ENCODE measurements at regions not wholly inside any gene's neighbourhood (a gene's known extent, or its start where the extent isn't known, plus 50 kb on each side); places are given as distances from the start of the nearest gene placed in this dataset.

DNA sequence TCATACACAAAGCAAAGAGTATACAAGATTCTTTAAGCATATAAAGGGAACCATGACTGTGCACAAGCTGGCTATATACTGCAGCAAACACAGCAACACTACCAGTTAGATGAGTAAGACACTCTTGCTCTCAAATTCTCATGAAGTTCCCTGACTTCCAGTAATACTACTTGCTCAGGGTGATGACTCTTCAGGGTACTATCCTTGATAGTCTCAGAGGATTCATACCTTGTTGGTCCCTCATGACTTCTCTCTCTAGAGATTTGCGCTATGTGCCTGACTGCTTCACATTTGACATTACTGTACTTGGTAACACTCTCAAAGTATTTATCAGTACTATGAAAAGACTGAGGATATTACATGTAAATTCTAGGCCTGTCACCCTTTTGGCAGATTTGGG lies 159.8 kb upstream of the ZRANB2 start:
- TF ChIP-seq ZNF274 (IDR thresholded peaks at IDR 0.05; ENCODE audit: low read length) (no peak), ZNF274 (tag by site-specific recombination; IDR thresholded peaks at IDR 0.05; ENCODE audit: borderline replicate concordance) (no peak), YY1 (tag by site-specific recombination; IDR thresholded peaks at IDR 0.05) (no peak), ZNF24 (tag by site-specific recombination; IDR thresholded peaks at IDR 0.05) (no peak), CTCF (tag by site-specific recombination; IDR thresholded peaks at IDR 0.05) (no peak), ZNF140 (tag by site-specific recombination; IDR thresholded peaks at IDR 0.05) (no peak), ZNF596 (tag by site-specific recombination; IDR thresholded peaks at IDR 0.05) (no peak), ZNF510 (tag by site-specific recombination; IDR thresholded peaks at IDR 0.05; ENCODE audit: insufficient replicate concordance) (no peak), ZNF521 (tag by site-specific recombination; IDR thresholded peaks at IDR 0.05) (no peak), ZFP3 (tag by site-specific recombination; IDR thresholded peaks at IDR 0.05; ENCODE audit: low read depth) (no peak)
- TF ChIP-seq, protein P1, sequence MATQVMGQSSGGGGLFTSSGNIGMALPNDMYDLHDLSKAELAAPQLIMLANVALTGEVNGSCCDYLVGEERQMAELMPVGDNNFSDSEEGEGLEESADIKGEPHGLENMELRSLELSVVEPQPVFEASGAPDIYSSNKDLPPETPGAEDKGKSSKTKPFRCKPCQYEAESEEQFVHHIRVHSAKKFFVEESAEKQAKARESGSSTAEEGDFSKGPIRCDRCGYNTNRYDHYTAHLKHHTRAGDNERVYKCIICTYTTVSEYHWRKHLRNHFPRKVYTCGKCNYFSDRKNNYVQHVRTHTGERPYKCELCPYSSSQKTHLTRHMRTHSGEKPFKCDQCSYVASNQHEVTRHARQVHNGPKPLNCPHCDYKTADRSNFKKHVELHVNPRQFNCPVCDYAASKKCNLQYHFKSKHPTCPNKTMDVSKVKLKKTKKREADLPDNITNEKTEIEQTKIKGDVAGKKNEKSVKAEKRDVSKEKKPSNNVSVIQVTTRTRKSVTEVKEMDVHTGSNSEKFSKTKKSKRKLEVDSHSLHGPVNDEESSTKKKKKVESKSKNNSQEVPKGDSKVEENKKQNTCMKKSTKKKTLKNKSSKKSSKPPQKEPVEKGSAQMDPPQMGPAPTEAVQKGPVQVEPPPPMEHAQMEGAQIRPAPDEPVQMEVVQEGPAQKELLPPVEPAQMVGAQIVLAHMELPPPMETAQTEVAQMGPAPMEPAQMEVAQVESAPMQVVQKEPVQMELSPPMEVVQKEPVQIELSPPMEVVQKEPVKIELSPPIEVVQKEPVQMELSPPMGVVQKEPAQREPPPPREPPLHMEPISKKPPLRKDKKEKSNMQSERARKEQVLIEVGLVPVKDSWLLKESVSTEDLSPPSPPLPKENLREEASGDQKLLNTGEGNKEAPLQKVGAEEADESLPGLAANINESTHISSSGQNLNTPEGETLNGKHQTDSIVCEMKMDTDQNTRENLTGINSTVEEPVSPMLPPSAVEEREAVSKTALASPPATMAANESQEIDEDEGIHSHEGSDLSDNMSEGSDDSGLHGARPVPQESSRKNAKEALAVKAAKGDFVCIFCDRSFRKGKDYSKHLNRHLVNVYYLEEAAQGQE (tag by site-specific recombination; IDR thresholded peaks at IDR 0.05): no peak
